Upper lobe of left lung (tissue), 6 donors: ENCODE measurements at regions not wholly inside any gene's neighbourhood (a gene's known extent, or its start where the extent isn't known, plus 50 kb on each side); places are given as distances from the start of the nearest gene placed in this dataset.
"Not testable (repeated sequence)": the region's sequence is repeated elsewhere in the genome, so short reads cannot be mapped to it uniquely, and the experiment has no call there.

Source experiments
- ATAC-seq, 2 donors: fragments of 200-7000 bp; cut with Tn5 transposase; one replicate each; pipeline ENCODE4 v1.9.1; 2022; ENCODE audit warnings: mild to moderate bottlenecking in 2 of 2, moderate library complexity in 2 of 2; ENCODE audit not compliant: low FRiP score in 2 of 2
- DNase-seq, 2 donors: peaks; one replicate each; pipeline ENCODE4 v3.0.0-alpha.2; 2019 to 2020
- H3K27ac ChIP-seq, 4 donors: fragments of 200-600 bp; sonication (generic); one replicate each; pipeline ENCODE4 v1.5.1; 2016 to 2019
- H3K27me3 ChIP-seq, 4 donors: fragments of 200-600 bp; sonication (generic); one replicate each; pipeline ENCODE4 v1.5.1; 2017 to 2019
- H3K36me3 ChIP-seq, 4 donors: fragments of 200-600 bp; sonication (generic); one replicate each; pipeline ENCODE4 v1.5.1; 2016 to 2019
- H3K4me1 ChIP-seq, 4 donors: fragments of 200-600 bp; sonication (generic); one replicate each; pipeline ENCODE4 v1.5.1; 2018 to 2019
- H3K4me3 ChIP-seq, 4 donors: fragments of 200-600 bp; sonication (generic); one replicate each; pipeline ENCODE4 v1.5.1; 2017 to 2019; ENCODE audit warnings: mild to moderate bottlenecking in 2 of 4, moderate library complexity in 1 of 4
- H3K9me3 ChIP-seq, 4 donors: fragments of 200-600 bp; sonication (generic); one replicate each; pipeline ENCODE4 v1.5.1; 2018 to 2019
- EP300 ChIP-seq, 4 donors: sonication (generic); formaldehyde crosslinking; IDR thresholded peaks; one replicate each; pipeline ENCODE4 v1.5.1; 2017; ENCODE audit warnings: antibody characterized with exemption in 4 of 4, control low read depth in 2 of 4
- POLR2A ChIP-seq, 4 donors: fragments of 450-650 bp; IDR thresholded peaks; one replicate each; pipeline ENCODE4 v1.5.1; 2016 to 2017; ENCODE audit warnings: antibody characterized with exemption in 4 of 4, mild to moderate bottlenecking in 2 of 4
- POLR2AphosphoS5 ChIP-seq, 2 donors: sonication (generic); formaldehyde crosslinking; IDR thresholded peaks; one replicate each; pipeline ENCODE4 v1.5.1; 2017; ENCODE audit warnings: antibody characterized with exemption in 2 of 2
- WGBS, 2 donors: methylation state at CpG; one replicate each; pipeline ENCODE4 v1.1.5; 2017 to 2018; 5-methylcytosine and 5-hydroxymethylcytosine counted together
- TF ChIP-seq, protein P1 (sequence below), 6 experiments: fragments of 450-650 bp in 4 of 6; fragments of 200-600 bp in 2 of 6; sonication (generic) in 2 of 6; IDR thresholded peaks; one replicate each; pipeline ENCODE4 v1.5.1; 2016 to 2019; ENCODE audit warnings: antibody characterized with exemption in 6 of 6
- donor health status: DM: no; HTN: no; CAD: no; lungs with moderate emphysema.
- donor health status: DM: no; HTN: yes; CAD: no; lungs with severe emphysema.

DNA sequence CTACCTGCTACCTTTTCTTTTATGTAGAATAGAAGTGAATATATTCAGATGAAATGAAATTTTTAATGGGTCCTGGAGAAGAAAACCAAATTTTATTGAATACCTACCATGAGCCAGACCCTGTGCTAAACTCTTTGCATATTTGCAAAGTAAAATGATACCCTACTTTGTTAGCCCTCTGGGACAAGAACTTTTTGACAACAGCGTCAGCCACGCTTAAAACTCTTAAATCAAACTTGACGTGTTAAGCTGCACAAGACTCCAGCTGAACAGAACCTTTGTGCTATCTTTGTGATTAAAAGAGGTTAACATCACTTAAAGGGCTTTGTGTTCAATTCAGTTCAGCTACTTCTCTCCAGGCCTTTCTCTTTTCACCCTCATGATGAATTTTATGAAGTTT lies 316.5 kb downstream of the MEX3B start:
- Histone ChIP-seq H3K27me3 (no peaks in the 10 kb centered on the region), H3K4me1 (no peaks in the 10 kb centered on the region), H3K27ac (no peak overlapping the region), H3K9me3 (no peaks in the 10 kb centered on the region), H3K36me3 (no peaks in the 10 kb centered on the region), H3K4me3 (no peak overlapping the region)
- no peak for DNase-seq
- no peak for TF ChIP-seq POLR2A (IDR thresholded peaks at IDR 0.05)
- TF ChIP-seq, protein P1, sequence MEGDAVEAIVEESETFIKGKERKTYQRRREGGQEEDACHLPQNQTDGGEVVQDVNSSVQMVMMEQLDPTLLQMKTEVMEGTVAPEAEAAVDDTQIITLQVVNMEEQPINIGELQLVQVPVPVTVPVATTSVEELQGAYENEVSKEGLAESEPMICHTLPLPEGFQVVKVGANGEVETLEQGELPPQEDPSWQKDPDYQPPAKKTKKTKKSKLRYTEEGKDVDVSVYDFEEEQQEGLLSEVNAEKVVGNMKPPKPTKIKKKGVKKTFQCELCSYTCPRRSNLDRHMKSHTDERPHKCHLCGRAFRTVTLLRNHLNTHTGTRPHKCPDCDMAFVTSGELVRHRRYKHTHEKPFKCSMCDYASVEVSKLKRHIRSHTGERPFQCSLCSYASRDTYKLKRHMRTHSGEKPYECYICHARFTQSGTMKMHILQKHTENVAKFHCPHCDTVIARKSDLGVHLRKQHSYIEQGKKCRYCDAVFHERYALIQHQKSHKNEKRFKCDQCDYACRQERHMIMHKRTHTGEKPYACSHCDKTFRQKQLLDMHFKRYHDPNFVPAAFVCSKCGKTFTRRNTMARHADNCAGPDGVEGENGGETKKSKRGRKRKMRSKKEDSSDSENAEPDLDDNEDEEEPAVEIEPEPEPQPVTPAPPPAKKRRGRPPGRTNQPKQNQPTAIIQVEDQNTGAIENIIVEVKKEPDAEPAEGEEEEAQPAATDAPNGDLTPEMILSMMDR (IDR thresholded peaks at IDR 0.05) = no peak
- no peak for TF ChIP-seq EP300 (IDR thresholded peaks at IDR 0.05)
- no peak for TF ChIP-seq POLR2AphosphoS5 (IDR thresholded peaks at IDR 0.05)
- WGBS, 2 donors = 47 to 57% methylated on average over 3 of the region's 3 CpGs
- no peak for ATAC-seq

DNA sequence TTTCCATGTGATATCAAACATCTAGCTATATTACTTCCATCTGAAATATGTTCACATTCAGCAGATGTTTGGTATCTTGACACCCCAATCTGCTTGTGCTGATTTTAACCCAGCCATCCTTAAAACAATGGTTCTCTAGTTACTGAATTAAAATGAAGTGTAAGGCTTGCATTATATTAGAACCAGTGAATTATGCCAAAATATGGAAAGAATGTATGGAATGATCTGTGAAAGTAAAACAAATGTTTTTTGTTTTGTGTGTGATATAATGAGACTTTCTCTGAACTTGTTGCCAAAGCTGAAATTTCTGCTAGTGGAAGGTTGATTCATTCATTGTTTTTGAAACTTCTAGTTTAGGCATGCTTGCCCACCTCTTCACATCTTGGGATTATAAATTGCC lies 317.1 kb downstream of the MEX3B start:
- DNase-seq = no peak
- no peak for ATAC-seq
- no peak overlapping the region for H3K4me3 ChIP-seq
- no peaks in the 10 kb centered on the region for H3K4me1 ChIP-seq
- no peak overlapping the region for H3K27ac ChIP-seq
- H3K27me3 ChIP-seq = no peaks in the 10 kb centered on the region
- H3K36me3 ChIP-seq = no peaks in the 10 kb centered on the region
- TF ChIP-seq, protein P1 (IDR thresholded peaks at IDR 0.05) = no peak
- TF ChIP-seq POLR2AphosphoS5 (IDR thresholded peaks at IDR 0.05) = no peak
- no peak for TF ChIP-seq POLR2A (IDR thresholded peaks at IDR 0.05)
- no peak for TF ChIP-seq EP300 (IDR thresholded peaks at IDR 0.05)
- H3K9me3 ChIP-seq = no peaks in the 10 kb centered on the region

DNA sequence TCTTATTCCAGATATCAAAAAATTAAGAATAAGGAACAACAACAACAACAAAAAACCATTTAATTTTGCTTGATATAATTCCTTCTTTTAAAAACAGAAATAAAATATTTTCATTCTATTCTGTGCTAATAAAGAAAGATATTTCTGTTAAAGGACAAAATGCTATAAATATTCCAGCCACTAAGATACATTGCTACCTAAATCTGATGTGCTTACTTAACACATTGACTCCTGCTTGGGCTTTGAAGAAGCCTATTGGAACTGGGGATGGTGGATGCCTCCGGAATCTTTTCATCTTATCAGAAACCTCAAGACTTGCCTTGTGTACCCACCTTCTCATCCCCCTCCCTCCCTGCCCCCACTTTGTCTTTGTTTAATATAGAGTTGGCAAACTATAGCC lies 320.2 kb downstream of the MEX3B start:
- Histone ChIP-seq H3K9me3 (no peaks in the 10 kb centered on the region), H3K4me1 (no peaks in the 10 kb centered on the region), H3K36me3 (no peaks in the 10 kb centered on the region), H3K27me3 (no peaks in the 10 kb centered on the region), H3K4me3 (no peak overlapping the region), H3K27ac (no peak overlapping the region)
- no peak for TF ChIP-seq POLR2AphosphoS5 (IDR thresholded peaks at IDR 0.05)
- no peak for TF ChIP-seq POLR2A (IDR thresholded peaks at IDR 0.05)
- TF ChIP-seq EP300 (IDR thresholded peaks at IDR 0.05) = no peak
- 82 to 84% methylated on average over 1 of the region's 1 CpG for WGBS, 2 donors
- no peak for DNase-seq
- no peak for ATAC-seq

- ATAC-seq (peak in 1 of 2 donors; percentile 21), DNase-seq (no peak)
- Histone ChIP-seq H3K4me3 (no peak overlapping the region), H3K36me3 (no peaks in the 10 kb centered on the region), H3K27ac (no peak overlapping the region), H3K27me3 (no peaks in the 10 kb centered on the region), H3K9me3 (no peaks in the 10 kb centered on the region), H3K4me1 (no peaks in the 10 kb centered on the region)
- 78% methylated on average over 2 of the region's 2 CpGs for WGBS, 2 donors
- TF ChIP-seq POLR2AphosphoS5 (IDR thresholded peaks at IDR 0.05) (no peak), EP300 (IDR thresholded peaks at IDR 0.05) (no peak), POLR2A (IDR thresholded peaks at IDR 0.05) (no peak)
- TF ChIP-seq, protein P1 (IDR thresholded peaks at IDR 0.05) = no peak
Observed at GRCh38 chr15:81724536-81724935, 321.3 kb downstream of the MEX3B start.

- Histone ChIP-seq H3K9me3 (no peaks in the 10 kb centered on the region), H3K36me3 (no peaks in the 10 kb centered on the region), H3K27me3 (no peaks in the 10 kb centered on the region), H3K4me1 (no peaks in the 10 kb centered on the region), H3K27ac (no peak overlapping the region), H3K4me3 (no peak overlapping the region)
- 69 to 73% methylated on average over 3 of the region's 3 CpGs for WGBS, 2 donors
- TF ChIP-seq EP300 (IDR thresholded peaks at IDR 0.05) (no peak), POLR2AphosphoS5 (IDR thresholded peaks at IDR 0.05) (no peak), POLR2A (IDR thresholded peaks at IDR 0.05) (no peak)
- DNase-seq (no peak), ATAC-seq (peak in 1 of 2 donors; percentile 77)
Observed at GRCh38 chr15:81723701-81724100, 322.1 kb downstream of the MEX3B start.

DNA sequence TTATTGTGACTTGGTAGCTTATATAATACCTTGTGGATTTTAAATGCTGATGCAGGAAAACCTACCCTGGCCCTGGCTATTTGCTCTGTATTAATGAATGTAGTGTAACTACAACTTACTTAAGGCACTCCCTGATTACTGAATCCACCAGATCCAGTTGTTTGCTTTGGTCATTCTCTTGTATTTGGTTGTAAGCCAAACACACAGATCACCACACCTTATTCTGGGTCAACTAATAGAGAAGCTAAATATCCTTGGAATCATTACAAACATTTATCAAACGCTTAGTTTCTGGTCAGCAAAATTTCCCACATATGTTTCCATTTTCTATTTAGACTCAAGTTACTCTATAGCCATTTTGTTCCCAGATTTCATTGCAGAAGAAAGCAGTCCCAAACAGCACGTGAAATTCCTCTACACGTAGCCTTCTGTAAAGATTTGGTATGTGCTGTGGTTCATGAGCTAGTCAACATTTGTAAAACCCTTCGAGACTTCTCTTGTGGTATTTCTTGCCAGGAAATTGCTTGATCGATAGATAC lies 322.6 kb downstream of the MEX3B start:
- no peak for TF ChIP-seq EP300 (IDR thresholded peaks at IDR 0.05)
- no peak for TF ChIP-seq POLR2A (IDR thresholded peaks at IDR 0.05)
- TF ChIP-seq POLR2AphosphoS5 (IDR thresholded peaks at IDR 0.05) = no peak
- TF ChIP-seq, protein P1 (IDR thresholded peaks at IDR 0.05) = no peak
- Histone ChIP-seq H3K27me3 (no peaks in the 10 kb centered on the region), H3K4me1 (no peaks in the 10 kb centered on the region), H3K36me3 (no peaks in the 10 kb centered on the region), H3K27ac (no peak overlapping the region), H3K4me3 (no peak overlapping the region), H3K9me3 (no peaks in the 10 kb centered on the region)
- DNase-seq = no peak
- peak in 1 of 2 donors; percentile 40 for ATAC-seq
- 73 to 74% methylated on average over 5 of the region's 5 CpGs for WGBS, 2 donors

DNA sequence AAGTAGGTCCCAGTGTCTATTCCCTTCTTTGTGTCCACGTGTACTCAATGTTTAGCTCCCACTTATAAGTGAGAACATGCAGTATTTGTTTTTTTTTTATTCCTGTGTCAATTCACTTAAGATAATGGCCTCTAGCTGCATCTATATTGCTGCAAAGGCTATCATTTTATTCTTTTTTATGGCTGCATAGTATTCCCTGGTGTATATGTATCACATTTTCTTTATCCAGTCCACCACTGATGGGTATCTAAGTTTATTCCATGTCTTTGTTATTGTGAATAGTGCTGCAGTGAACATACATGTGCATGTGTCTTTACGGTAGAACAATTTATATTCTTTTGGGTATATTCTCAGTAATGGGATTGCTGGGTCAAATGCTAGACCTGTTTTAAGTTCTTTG lies 329.4 kb downstream of the MEX3B start:
- H3K27me3 ChIP-seq, H3K36me3 ChIP-seq, DNase-seq, ATAC-seq, H3K9me3 ChIP-seq, H3K27ac ChIP-seq, H3K4me3 ChIP-seq, H3K4me1 ChIP-seq: not testable (repeated sequence)
- WGBS, 2 donors = 86 to 88% methylated on average over 2 of the region's 2 CpGs
